PC-3 (cell line): ENCODE measurements at regions not wholly inside any gene's neighbourhood (a gene's known extent, or its start where the extent isn't known, plus 50 kb on each side); places are given as distances from the start of the nearest gene placed in this dataset.

Experiments
- ATAC-seq: fragments of 200-7000 bp; cut with Tn5 transposase; 2 replicates; pipeline ENCODE4 v1.9.1; 2020; ENCODE audit warnings: mild to moderate bottlenecking, moderate library complexity
- BruUV-seq: library from RNA; stranded (reverse); fragments of 400-500 nt; replicated peaks from 2 replicates; lab custom pipeline; 2021; lab: Mats Ljungman, UMichigan
- CTCF ChIA-PET: fragments of 300-600 bp; sonication (Branson Sonifier 250); formaldehyde crosslinking; loops from one replicate; lab custom pipeline; 2022; ENCODE audit warnings: antibody characterized with exemption; lab: Charles Lee
- POLR2A ChIA-PET: fragments of 300-600 bp; sonication (Branson Sonifier 250); formaldehyde crosslinking; loops from one replicate; lab custom pipeline; 2022; ENCODE audit warnings: antibody characterized with exemption; ENCODE audit not compliant: unreplicated experiment; lab: Charles Lee
- DNase-seq: peaks from one replicate; pipeline ENCODE4 v3.0.0-alpha.2; 2015
- H2AFZ ChIP-seq: fragments of 300-600 bp; sonication (generic); 2 replicates; pipeline ENCODE4 v1.6.0; 2016; ENCODE audit warnings: antibody characterized with exemption, low read length
- H3F3A ChIP-seq: fragments of 300-600 bp; sonication (generic); one replicate; pipeline ENCODE4 v1.6.0; 2017; ENCODE audit warnings: antibody characterized with exemption, low read length, control low read depth, mild to moderate bottlenecking; ENCODE audit not compliant: unreplicated experiment
- H3K27ac ChIP-seq: fragments of 300-600 bp; sonication (generic); 2 replicates; pipeline ENCODE4 v1.5.1; 2016; ENCODE audit warnings: mild to moderate bottlenecking, low read length
- H3K27me3 ChIP-seq: fragments of 300-600 bp; sonication (generic); 2 replicates; pipeline ENCODE4 v1.6.1; 2016; ENCODE audit warnings: low read length, mixed read lengths
- H3K36me3 ChIP-seq: fragments of 300-600 bp; sonication (generic); 2 replicates; pipeline ENCODE4 v1.6.1; 2016; ENCODE audit warnings: low read depth, mixed run types, low read length, mixed read lengths
- H3K4me1 ChIP-seq: fragments of 300-600 bp; sonication (generic); 2 replicates; pipeline ENCODE4 v1.5.1; 2016; ENCODE audit warnings: low read length; ENCODE audit not compliant: insufficient read depth
- H3K4me2 ChIP-seq: fragments of 300-600 bp; sonication (generic); 2 replicates; pipeline ENCODE4 v1.6.0; 2016; ENCODE audit warnings: low read length
- H3K4me3 ChIP-seq: fragments of 300-600 bp; sonication (generic); 2 replicates; pipeline ENCODE4 v1.5.1; 2016; ENCODE audit warnings: mild to moderate bottlenecking, low read length, mixed read lengths
- H3K79me2 ChIP-seq: fragments of 300-600 bp; sonication (generic); 2 replicates; pipeline ENCODE4 v1.6.1; 2017; ENCODE audit warnings: low read length, mixed read lengths
- H3K9ac ChIP-seq: fragments of 300-600 bp; sonication (generic); 2 replicates; pipeline ENCODE4 v1.6.0; 2016; ENCODE audit warnings: mild to moderate bottlenecking, low read length
- H3K9me2 ChIP-seq: fragments of 300-600 bp; sonication (generic); replicated peaks from 2 replicates; pipeline ENCODE4 v1.6.1; 2016; ENCODE audit warnings: mixed run types, low read length, mixed read lengths
- H3K9me3 ChIP-seq: fragments of 300-600 bp; sonication (generic); 2 replicates; pipeline ENCODE4 v1.6.1; 2016; ENCODE audit warnings: low read length, mixed read lengths
- H4K20me1 ChIP-seq: fragments of 300-600 bp; sonication (generic); 2 replicates; pipeline ENCODE4 v1.6.1; 2016; ENCODE audit warnings: low read length, mixed read lengths
- EZH2 ChIP-seq: fragments of 300-600 bp; sonication (generic); IDR thresholded peaks from one replicate; pipeline ENCODE4 v1.6.1; 2017; ENCODE audit warnings: antibody characterized with exemption, mild to moderate bottlenecking, low read length; ENCODE audit not compliant: unreplicated experiment
- EZH2phosphoT487 ChIP-seq: fragments of 300-600 bp; sonication (generic); IDR thresholded peaks from 2 replicates; pipeline ENCODE4 v1.6.1; 2018; ENCODE audit warnings: mild to moderate bottlenecking, antibody characterized with exemption, low read length, borderline replicate concordance
- intact Hi-C: fragments of 100-400 bp; cut with micrococcal nuclease; formaldehyde crosslinking; loops from 2 replicates; pipeline ENCODE4 v1.9.0; 2023
- TF ChIP-seq, protein P1 (sequence below): fragments of 300-600 bp; sonication (generic); conservative IDR thresholded peaks from 2 replicates; pipeline ENCODE4 v1.5.1; 2017; ENCODE audit warnings: antibody characterized with exemption, low read depth, mild to moderate bottlenecking, low read length

DNA sequence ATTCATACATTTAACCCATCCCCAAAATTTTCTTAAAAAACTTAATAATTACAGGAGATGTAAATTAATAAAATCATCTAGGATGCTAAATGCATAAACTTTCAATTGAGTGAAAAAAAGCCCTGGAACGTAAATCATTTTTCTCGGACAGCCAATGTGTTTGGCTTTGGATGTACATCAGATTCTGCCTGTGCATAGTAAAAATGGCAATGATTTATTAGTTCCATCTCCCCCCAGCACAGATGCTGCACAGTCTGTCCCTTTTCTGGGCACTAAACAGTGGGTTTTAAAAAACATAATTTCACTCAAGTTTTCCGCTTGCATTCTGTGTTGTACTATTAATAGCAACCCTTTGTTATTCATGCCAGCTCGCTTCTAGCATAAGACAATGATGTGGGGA, 147.7 kb downstream of the TM9SF2 start:
- H3F3A ChIP-seq, result no peaks in the 10 kb centered on the region
- no peak overlapping the region for H3K27ac ChIP-seq
- H3K36me3 ChIP-seq, result no peaks in the 10 kb centered on the region
- CTCF ChIA-PET, result no interaction called here
- no peak for DNase-seq
- no peak overlapping the region for H3K9ac ChIP-seq
- TF ChIP-seq EZH2, result no peak
- TF ChIP-seq EZH2phosphoT487, result no peak
- TF ChIP-seq, protein P1, sequence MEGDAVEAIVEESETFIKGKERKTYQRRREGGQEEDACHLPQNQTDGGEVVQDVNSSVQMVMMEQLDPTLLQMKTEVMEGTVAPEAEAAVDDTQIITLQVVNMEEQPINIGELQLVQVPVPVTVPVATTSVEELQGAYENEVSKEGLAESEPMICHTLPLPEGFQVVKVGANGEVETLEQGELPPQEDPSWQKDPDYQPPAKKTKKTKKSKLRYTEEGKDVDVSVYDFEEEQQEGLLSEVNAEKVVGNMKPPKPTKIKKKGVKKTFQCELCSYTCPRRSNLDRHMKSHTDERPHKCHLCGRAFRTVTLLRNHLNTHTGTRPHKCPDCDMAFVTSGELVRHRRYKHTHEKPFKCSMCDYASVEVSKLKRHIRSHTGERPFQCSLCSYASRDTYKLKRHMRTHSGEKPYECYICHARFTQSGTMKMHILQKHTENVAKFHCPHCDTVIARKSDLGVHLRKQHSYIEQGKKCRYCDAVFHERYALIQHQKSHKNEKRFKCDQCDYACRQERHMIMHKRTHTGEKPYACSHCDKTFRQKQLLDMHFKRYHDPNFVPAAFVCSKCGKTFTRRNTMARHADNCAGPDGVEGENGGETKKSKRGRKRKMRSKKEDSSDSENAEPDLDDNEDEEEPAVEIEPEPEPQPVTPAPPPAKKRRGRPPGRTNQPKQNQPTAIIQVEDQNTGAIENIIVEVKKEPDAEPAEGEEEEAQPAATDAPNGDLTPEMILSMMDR, result no peak
- no peaks in the 10 kb centered on the region for H3K79me2 ChIP-seq
- no peaks in the 10 kb centered on the region for H4K20me1 ChIP-seq
- H3K4me2 ChIP-seq, result no peak overlapping the region
- H2AFZ ChIP-seq, result no peak overlapping the region
- H3K9me3 ChIP-seq, result no peaks in the 10 kb centered on the region
- H3K4me1 ChIP-seq, result no peaks in the 10 kb centered on the region
- no peaks in the 10 kb centered on the region for H3K9me2 ChIP-seq
- no peaks in the 10 kb centered on the region for H3K27me3 ChIP-seq
- ATAC-seq, result no peak
- intact Hi-C loops, result no loop called here
- no peak overlapping the region for H3K4me3 ChIP-seq
- no TSS peak for BruUV-seq
- POLR2A ChIA-PET, result no interaction called here

DNA sequence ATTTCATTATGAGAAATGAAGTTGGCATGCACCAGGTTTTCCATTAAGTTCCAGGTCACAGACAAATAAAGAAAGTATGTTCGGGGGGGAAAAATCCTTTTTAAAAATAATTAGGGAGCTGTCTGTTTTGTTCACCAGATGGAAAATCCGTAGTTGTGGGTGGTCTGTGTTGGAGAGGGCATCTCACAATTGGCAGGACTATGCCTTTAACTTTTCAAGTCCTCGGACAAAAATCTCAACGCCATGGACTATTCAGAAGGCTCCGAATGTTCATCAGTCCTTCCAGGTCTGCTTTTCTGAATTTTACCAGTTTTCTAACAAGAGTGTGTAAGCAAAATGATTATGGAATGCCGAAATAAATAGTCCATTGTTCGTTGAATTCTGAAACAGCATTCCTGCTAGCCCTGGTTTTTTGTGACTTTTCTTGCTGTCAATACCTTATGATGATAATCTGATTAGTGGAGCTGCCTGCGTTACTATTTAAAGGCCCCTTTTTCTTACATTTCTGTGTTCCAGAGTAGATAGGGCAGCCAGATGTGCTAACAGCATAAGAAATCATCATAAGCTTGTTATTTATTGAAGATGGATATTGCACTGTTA, 146.9 kb downstream of the TM9SF2 start:
- Histone ChIP-seq H3K9me2 (no peaks in the 10 kb centered on the region), H3K36me3 (no peaks in the 10 kb centered on the region), H4K20me1 (no peaks in the 10 kb centered on the region), H3K4me3 (no peak overlapping the region), H3K79me2 (no peaks in the 10 kb centered on the region), H3K27me3 (no peaks in the 10 kb centered on the region), H3K4me2 (no peak overlapping the region), H3K27ac (no peak overlapping the region), H3K4me1 (no peaks in the 10 kb centered on the region), H3K9me3 (no peaks in the 10 kb centered on the region), H3K9ac (no peak overlapping the region), H3F3A (no peaks in the 10 kb centered on the region), H2AFZ (no peak overlapping the region)
- ChIA-PET CTCF (no interaction called here), POLR2A (no interaction called here)
- no peak for ATAC-seq
- intact Hi-C loops, result no loop called here
- DNase-seq, result no peak
- BruUV-seq, result no TSS peak
- TF ChIP-seq EZH2phosphoT487, result no peak
- TF ChIP-seq EZH2, result no peak
- TF ChIP-seq, protein P1, result no peak

DNA sequence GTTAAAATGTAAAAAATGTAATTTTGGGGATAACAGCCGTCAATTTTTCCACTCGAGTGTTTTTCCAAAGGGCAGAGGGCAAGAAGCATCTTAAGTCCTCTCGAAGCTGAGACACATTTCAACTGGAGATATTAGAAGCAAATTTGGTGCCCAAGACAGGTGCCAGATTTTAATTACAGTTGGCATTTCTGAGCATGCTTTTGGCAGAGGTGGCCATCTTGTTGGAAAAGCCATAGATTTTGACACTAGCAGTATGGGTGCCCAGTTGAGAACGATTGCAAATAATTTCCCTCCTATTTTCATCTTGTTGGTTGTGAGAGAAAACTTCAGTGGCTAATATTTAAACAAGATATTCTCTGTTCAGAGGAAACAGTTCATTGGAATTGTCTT, 146.3 kb downstream of the TM9SF2 start:
- Histone ChIP-seq H3K27me3 (no peaks in the 10 kb centered on the region), H4K20me1 (no peaks in the 10 kb centered on the region), H3F3A (no peaks in the 10 kb centered on the region), H3K9me3 (no peaks in the 10 kb centered on the region), H3K36me3 (no peaks in the 10 kb centered on the region), H3K9ac (no peak overlapping the region), H3K4me2 (no peak overlapping the region), H3K4me1 (no peaks in the 10 kb centered on the region), H3K9me2 (no peaks in the 10 kb centered on the region), H2AFZ (no peak overlapping the region), H3K79me2 (no peaks in the 10 kb centered on the region), H3K27ac (no peak overlapping the region), H3K4me3 (no peak overlapping the region)
- ChIA-PET POLR2A (no interaction called here), CTCF (no interaction called here)
- no TSS peak for BruUV-seq
- DNase-seq, result no peak
- no peak for ATAC-seq
- intact Hi-C loops, result no loop called here
- TF ChIP-seq EZH2phosphoT487, result no peak
- TF ChIP-seq, protein P1, result no peak
- TF ChIP-seq EZH2, result no peak
